ENCODE measurements at regions not wholly inside any gene's neighbourhood (a gene's known extent, or its start where the extent isn't known, plus 50 kb on each side); places are given as distances from the start of the nearest gene placed in this dataset.
A peak's percentile ranks its signal among the peaks of the same experiment; 100 is the strongest.

DNA sequence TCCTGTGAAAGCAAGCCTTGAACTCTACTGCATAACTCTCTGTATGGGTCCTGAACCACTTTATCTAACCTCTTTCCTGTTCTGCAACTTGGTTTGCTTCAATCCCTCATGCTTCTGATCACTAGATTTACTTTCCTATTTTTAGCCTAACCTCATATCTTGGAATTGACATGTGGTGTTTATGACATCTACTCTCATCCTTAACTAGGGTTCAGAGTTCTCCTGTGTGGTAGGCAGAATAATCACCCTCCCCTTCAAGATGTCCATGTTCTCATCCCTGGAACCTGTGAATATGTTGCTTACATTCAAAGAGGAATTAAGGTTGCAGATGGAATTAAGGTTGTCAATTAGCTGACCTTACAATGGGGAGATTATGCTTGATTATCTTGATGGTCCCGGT is 67.4 kb upstream of the STXBP6 start:
- ATAC-seq (no peak), DNase-seq (no peak)
- intact Hi-C loops (cut with DNase I): no loop called here
- H3K27ac ChIP-seq: no peak overlapping the region
- H3K27me3 ChIP-seq: no peaks in the 10 kb centered on the region
- H3K36me3 ChIP-seq: no peaks in the 10 kb centered on the region
- peaks cover 0 to 6% (median 0%) of the 10 kb centered on the region in 11 donors for H3K9me3 ChIP-seq
- peaks cover 0 to 21% (median 9%) of the 10 kb centered on the region in 9 donors for H3K4me1 ChIP-seq
- TF ChIP-seq CTCF (IDR thresholded peaks at IDR 0.05): no peak
- WGBS, 2 donors: 92% methylated on average over 1 of the region's 1 CpG
- H3K4me3 ChIP-seq: no peak overlapping the region

GRCh38 chr14:25116607-25117006 is 66.7 kb upstream of the STXBP6 start:
- Histone ChIP-seq H3K27me3 (no peaks in the 10 kb centered on the region), H3K36me3 (no peaks in the 10 kb centered on the region), H3K4me3 (no peak overlapping the region), H3K27ac (no peak overlapping the region), H3K9me3 (peaks cover 0 to 6% (median 0%) of the 10 kb centered on the region in 11 donors), H3K4me1 (peaks cover 0 to 14% (median 2%) of the 10 kb centered on the region in 9 donors)
- TF ChIP-seq CTCF (IDR thresholded peaks at IDR 0.05): no peak
- DNase-seq: no peak
- ATAC-seq: no peak
- intact Hi-C loops (cut with DNase I): no loop called here

DNA sequence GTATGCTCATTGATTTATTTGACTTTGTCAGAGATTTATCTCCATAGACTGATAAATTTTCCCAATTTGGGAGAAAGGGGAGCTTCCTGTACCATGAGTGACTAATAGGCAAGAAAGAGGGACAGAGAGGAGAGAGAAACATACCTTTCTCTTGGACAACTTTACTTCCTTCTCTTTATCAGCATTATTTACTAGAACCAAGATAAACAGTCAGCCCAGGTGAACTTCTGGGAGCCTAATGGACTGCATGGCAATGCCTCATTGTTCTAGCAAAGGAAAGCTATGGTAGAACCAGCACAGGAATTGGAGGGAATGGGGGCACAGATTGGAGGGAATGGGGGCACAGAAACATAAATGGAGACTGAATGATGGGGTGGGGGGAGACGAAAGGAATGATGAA is 63.4 kb upstream of the STXBP6 start:
- peak overlapping the region in 1 of 10 donors; percentile 80 for H3K27ac ChIP-seq
- intact Hi-C loops (cut with DNase I): loop anchor here in 3 of 10 donors (5.0 kb wide), 2 partner anchors 66 to 296 kb away; no protein-coding TSS in a partner anchor
- 81 to 87% methylated on average over 1 of the region's 1 CpG for WGBS, 2 donors

GRCh38 chr14:25111061-25111601 is 61.2 kb upstream of the STXBP6 start:
- Histone ChIP-seq H3K4me3 (peak overlapping the region in 6 of 10 donors; percentile 7 to 41 (median 16)), H3K27ac (peak overlapping the region; percentile 27 to 81 (median 58)), H3K27me3 (no peaks in the 10 kb centered on the region), H3K9me3 (peaks cover 0 to 6% (median 0%) of the 10 kb centered on the region in 11 donors), H3K36me3 (no peaks in the 10 kb centered on the region), H3K4me1 (peaks cover 6 to 24% (median 14%) of the 10 kb centered on the region in 9 donors)
- intact Hi-C loops (cut with DNase I): loop anchor here in 3 of 10 donors (1.0 to 5.0 kb wide), 3 partner anchors 61 to 294 kb away; partner anchors contain the start of gene STXBP6 (in 1 of the 3)
- 28 to 37% methylated on average over 2 of the region's 2 CpGs for WGBS, 2 donors
- ATAC-seq (peak; percentile 95 to 99 (median 97)), DNase-seq (peak in 1 of 2 donors; percentile 66)
- TF ChIP-seq CTCF (IDR thresholded peaks at IDR 0.05): no peak

More for the DNA sequence above, 63.4 kb upstream of the STXBP6 start:
- DNase-seq (no peak), ATAC-seq (no peak)
- H3K4me3 ChIP-seq: peak overlapping the region in 1 of 10 donors; percentile 3
- no peak for TF ChIP-seq CTCF (IDR thresholded peaks at IDR 0.05)
- peaks cover 0 to 6% (median 0%) of the 10 kb centered on the region in 11 donors for H3K9me3 ChIP-seq
- peaks cover 6 to 28% (median 14%) of the 10 kb centered on the region in 9 donors for H3K4me1 ChIP-seq
- no peaks in the 10 kb centered on the region for H3K27me3 ChIP-seq
- H3K36me3 ChIP-seq: no peaks in the 10 kb centered on the region

Measured in heart right ventricle (tissue), 16 donors.